ENCODE measurements at regions not wholly inside any gene's neighbourhood (a gene's known extent, or its start where the extent isn't known, plus 50 kb on each side); places are given as distances from the start of the nearest gene placed in this dataset.

DNA sequence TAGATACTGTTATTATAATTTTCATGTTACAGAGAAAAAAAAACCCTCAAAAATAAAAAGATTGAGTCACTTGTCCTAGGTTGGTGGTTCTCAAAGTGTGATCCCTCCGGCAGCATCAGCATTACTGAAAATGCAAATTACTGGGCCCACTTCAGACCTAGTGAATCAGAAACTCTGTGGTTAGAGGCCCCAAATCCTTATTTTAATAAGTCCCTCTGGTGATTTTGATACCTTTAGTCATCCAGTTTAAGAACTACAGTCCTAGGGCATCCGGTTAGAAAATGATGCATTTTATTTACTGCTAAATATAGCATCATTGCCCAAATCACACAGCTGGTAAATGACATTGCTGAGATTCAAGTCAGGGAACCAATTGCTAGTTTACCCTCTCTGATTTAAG is 203.7 kb upstream of the RUNX1 start:
- TF ChIP-seq GATA2 (IDR thresholded peaks at IDR 0.05; ENCODE audit: low read depth, low read length) (no peak), GATA3 (IDR thresholded peaks at IDR 0.05; ENCODE audit: low read depth, low read length) (no peak)

Measured in SH-SY5Y (cell line).